ENCODE measurements at regions not wholly inside any gene's neighbourhood (a gene's known extent, or its start where the extent isn't known, plus 50 kb on each side); places are given as distances from the start of the nearest gene placed in this dataset.
"Not testable (repeated sequence)": the region's sequence is repeated elsewhere in the genome, so short reads cannot be mapped to it uniquely, and the experiment has no call there.

GRCh38 chr7:12032146-12032545 lies 178.9 kb upstream of the TMEM106B start:
- Histone ChIP-seq H3K27ac (ENCODE audit: low read length) (no peak overlapping the region), H3K4me1 (ENCODE audit: insufficient read depth, low read length) (peaks cover 8% of the 10 kb centered on the region; the same call in 1 of the 2 replicates), H4K20me1 (ENCODE audit: low read length) (no peaks in the 10 kb centered on the region), H3F3A (ENCODE audit: low read length, unreplicated experiment) (no peaks in the 10 kb centered on the region), H3K9me3 (ENCODE audit: low read length) (no peaks in the 10 kb centered on the region), H3K27me3 (ENCODE audit: low read length) (no peaks in the 10 kb centered on the region), H3K79me2 (ENCODE audit: low read length) (no peaks in the 10 kb centered on the region), H3K36me3 (ENCODE audit: low read depth, low read length) (no peaks in the 10 kb centered on the region), H3K9ac (ENCODE audit: low read length) (no peak overlapping the region), H3K9me2 (replicated peaks; ENCODE audit: low read length) (no peaks in the 10 kb centered on the region), H3K4me3 (ENCODE audit: low read length) (no peak overlapping the region), H2AFZ (ENCODE audit: low read length) (no peak overlapping the region), H3K4me2 (ENCODE audit: low read length) (no peak overlapping the region)
- BruUV-seq (replicated peaks): no TSS peak
- ChIA-PET POLR2A (ENCODE audit: unreplicated experiment) (no interaction called here), CTCF (no interaction called here)
- TF ChIP-seq EZH2phosphoT487 (IDR thresholded peaks at IDR 0.05; ENCODE audit: borderline replicate concordance, low read length) (no peak), CTCF (conservative IDR thresholded peaks at IDR 0.05; ENCODE audit: low read depth, low read length) (no peak), EZH2 (IDR thresholded peaks at IDR 0.05; ENCODE audit: low read length, unreplicated experiment) (no peak)
- ATAC-seq: no peak
- DNase-seq: no peak
- intact Hi-C loops (cut with micrococcal nuclease): no loop called here

GRCh38 chr7:12043457-12043856 lies 167.6 kb upstream of the TMEM106B start:
- H3K4me3 ChIP-seq (ENCODE audit: low read length); H3K79me2 ChIP-seq (ENCODE audit: low read length); H3K9me2 ChIP-seq (replicated peaks; ENCODE audit: low read length); BruUV-seq (replicated peaks); H4K20me1 ChIP-seq (ENCODE audit: low read length); H3K9me3 ChIP-seq (ENCODE audit: low read length); H3K36me3 ChIP-seq (ENCODE audit: low read depth, low read length); H3K27me3 ChIP-seq (ENCODE audit: low read length); CTCF ChIA-PET; POLR2A ChIA-PET (ENCODE audit: unreplicated experiment); intact Hi-C loops (cut with micrococcal nuclease); H3K9ac ChIP-seq (ENCODE audit: low read length); H3K4me2 ChIP-seq (ENCODE audit: low read length); H3F3A ChIP-seq (ENCODE audit: low read length, unreplicated experiment); H2AFZ ChIP-seq (ENCODE audit: low read length); H3K4me1 ChIP-seq (ENCODE audit: insufficient read depth, low read length): not testable (repeated sequence)
- ATAC-seq: peak; percentile 77
- H3K27ac ChIP-seq (ENCODE audit: low read length): 0 out of 2 replicates have a peak overlapping the region, but pooled peaks have one; percentile 3
- DNase-seq: peak; percentile 43

GRCh38 chr7:12052211-12052610 lies 158.9 kb upstream of the TMEM106B start:
- Histone ChIP-seq H3F3A (ENCODE audit: low read length, unreplicated experiment) (no peaks in the 10 kb centered on the region), H2AFZ (ENCODE audit: low read length) (no peak overlapping the region), H4K20me1 (ENCODE audit: low read length) (no peaks in the 10 kb centered on the region), H3K79me2 (ENCODE audit: low read length) (no peaks in the 10 kb centered on the region), H3K9me3 (ENCODE audit: low read length) (peaks cover 6% of the 10 kb centered on the region), H3K9ac (ENCODE audit: low read length) (no peak overlapping the region), H3K27ac (ENCODE audit: low read length) (no peak overlapping the region), H3K9me2 (replicated peaks; ENCODE audit: low read length) (no peaks in the 10 kb centered on the region), H3K36me3 (ENCODE audit: low read depth, low read length) (0 out of 2 replicates have a peak, but pooled peaks cover 4% of the 10 kb centered on the region), H3K4me3 (ENCODE audit: low read length) (no peak overlapping the region), H3K27me3 (ENCODE audit: low read length) (no peaks in the 10 kb centered on the region), H3K4me2 (ENCODE audit: low read length) (no peak overlapping the region), H3K4me1 (ENCODE audit: insufficient read depth, low read length) (no peaks in the 10 kb centered on the region)
- POLR2A ChIA-PET (ENCODE audit: unreplicated experiment): no interaction called here
- intact Hi-C loops (cut with micrococcal nuclease): no loop called here
- TF ChIP-seq EZH2phosphoT487 (IDR thresholded peaks at IDR 0.05; ENCODE audit: borderline replicate concordance, low read length): no peak
- CTCF ChIA-PET: no interaction called here
- ATAC-seq (no peak), DNase-seq (no peak)
- BruUV-seq (replicated peaks): no TSS peak

- Histone ChIP-seq H4K20me1 (ENCODE audit: low read length) (no peaks in the 10 kb centered on the region), H3K36me3 (ENCODE audit: low read depth, low read length) (peaks cover 7% of the 10 kb centered on the region; the same call in 1 of the 2 replicates), H3K27me3 (ENCODE audit: low read length) (no peaks in the 10 kb centered on the region), H3K9me2 (replicated peaks; ENCODE audit: low read length) (no peaks in the 10 kb centered on the region), H3K4me2 (ENCODE audit: low read length) (no peak overlapping the region), H3F3A (ENCODE audit: low read length, unreplicated experiment) (no peaks in the 10 kb centered on the region), H3K27ac (ENCODE audit: low read length) (no peak overlapping the region), H3K9ac (ENCODE audit: low read length) (no peak overlapping the region), H3K4me3 (ENCODE audit: low read length) (no peak overlapping the region), H2AFZ (ENCODE audit: low read length) (no peak overlapping the region), H3K79me2 (ENCODE audit: low read length) (no peaks in the 10 kb centered on the region), H3K9me3 (ENCODE audit: low read length) (peaks cover 9% of the 10 kb centered on the region), H3K4me1 (ENCODE audit: insufficient read depth, low read length) (no peaks in the 10 kb centered on the region)
- intact Hi-C loops (cut with micrococcal nuclease): no loop called here
- BruUV-seq (replicated peaks): no TSS peak
- ATAC-seq (no peak), DNase-seq (no peak)
- TF ChIP-seq CTCF (conservative IDR thresholded peaks at IDR 0.05; ENCODE audit: low read depth, low read length): no peak
- TF ChIP-seq EZH2phosphoT487 (IDR thresholded peaks at IDR 0.05; ENCODE audit: borderline replicate concordance, low read length): no peak
- TF ChIP-seq EZH2 (IDR thresholded peaks at IDR 0.05; ENCODE audit: low read length, unreplicated experiment): no peak
- CTCF ChIA-PET: no interaction called here
- POLR2A ChIA-PET (ENCODE audit: unreplicated experiment): no interaction called here
These were observed 157.5 kb upstream of the TMEM106B start for GRCh38 chr7:12053561-12053960.

All from PC-3 (cell line).